Upper lobe of right lung (tissue), 1 donor: ENCODE measurements at regions not wholly inside any gene's neighbourhood (a gene's known extent, or its start where the extent isn't known, plus 50 kb on each side); places are given as distances from the start of the nearest gene placed in this dataset.

Experiments
- ATAC-seq: fragments of 200-7000 bp; cut with Tn5 transposase; one replicate; pipeline ENCODE4 v1.9.1; 2020; ENCODE audit warnings: mild to moderate bottlenecking, moderate library complexity
- DNase-seq: peaks from one replicate; pipeline ENCODE4 v3.0.0-alpha.2; 2020
- H3K27ac ChIP-seq: fragments of 200-600 bp; one replicate; pipeline ENCODE4 v1.8.0; 2022
- H3K27me3 ChIP-seq: fragments of 200-600 bp; one replicate; pipeline ENCODE4 v1.8.0; 2022; ENCODE audit warnings: mild to moderate bottlenecking
- H3K36me3 ChIP-seq: fragments of 200-600 bp; one replicate; pipeline ENCODE4 v1.8.0; 2022
- H3K4me1 ChIP-seq: fragments of 200-600 bp; one replicate; pipeline ENCODE4 v1.8.0; 2022
- H3K4me3 ChIP-seq: fragments of 200-600 bp; one replicate; pipeline ENCODE4 v1.8.0; 2022; ENCODE audit warnings: mild to moderate bottlenecking
- H3K9me3 ChIP-seq: fragments of 200-600 bp; one replicate; pipeline ENCODE4 v1.8.0; 2022
- intact Hi-C: fragments of 100-400 bp; cut with DNase I; formaldehyde crosslinking; loops from one replicate; pipeline ENCODE4 v1.11.0; 2022
- TF ChIP-seq, protein P1 (sequence below): fragments of 200-600 bp; IDR thresholded peaks from one replicate; pipeline ENCODE4 v1.8.0; 2022; ENCODE audit warnings: antibody characterized with exemption
- donor health status: DM: no; HTN: yes; CAD: no; lungs with severe emphysema.

DNA sequence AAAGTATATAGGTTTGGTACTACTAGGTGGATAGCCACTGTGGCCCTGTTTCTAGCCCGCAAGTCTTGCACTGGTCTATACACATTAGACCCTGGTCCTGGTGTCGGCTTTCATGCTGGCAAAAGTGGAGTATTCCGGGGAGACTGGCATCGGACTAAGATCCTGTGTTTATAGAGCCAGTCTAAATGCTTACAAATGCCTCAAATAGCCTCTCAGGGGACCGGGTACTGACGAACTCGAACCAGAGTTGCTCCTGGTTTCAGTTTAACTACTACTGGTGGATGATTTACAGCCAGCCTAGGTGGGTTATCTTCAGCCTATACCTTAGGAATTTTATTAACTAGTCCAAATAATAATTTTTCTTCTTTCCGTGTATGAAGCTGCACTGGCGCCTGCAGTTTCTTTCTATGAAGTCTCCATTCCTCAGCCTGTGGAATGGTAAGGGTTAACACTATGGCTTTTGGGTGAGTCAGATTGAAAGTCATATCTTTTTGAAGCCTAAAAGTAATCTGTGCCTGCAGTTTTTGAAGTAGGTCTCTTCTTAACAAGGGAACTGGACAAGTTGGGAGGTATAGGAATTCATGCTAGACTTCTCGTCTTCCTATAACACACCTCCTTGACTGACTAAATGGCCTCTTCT, 51.3 kb downstream of the OR10H4 start:
- Histone ChIP-seq H3K27me3 (no peaks in the 10 kb centered on the region), H3K36me3 (no peaks in the 10 kb centered on the region), H3K9me3 (no peaks in the 10 kb centered on the region), H3K4me3 (no peak overlapping the region), H3K4me1 (peaks cover 14% of the 10 kb centered on the region), H3K27ac (no peak overlapping the region)
- DNase-seq (no peak), ATAC-seq (no peak)
- TF ChIP-seq, protein P1, sequence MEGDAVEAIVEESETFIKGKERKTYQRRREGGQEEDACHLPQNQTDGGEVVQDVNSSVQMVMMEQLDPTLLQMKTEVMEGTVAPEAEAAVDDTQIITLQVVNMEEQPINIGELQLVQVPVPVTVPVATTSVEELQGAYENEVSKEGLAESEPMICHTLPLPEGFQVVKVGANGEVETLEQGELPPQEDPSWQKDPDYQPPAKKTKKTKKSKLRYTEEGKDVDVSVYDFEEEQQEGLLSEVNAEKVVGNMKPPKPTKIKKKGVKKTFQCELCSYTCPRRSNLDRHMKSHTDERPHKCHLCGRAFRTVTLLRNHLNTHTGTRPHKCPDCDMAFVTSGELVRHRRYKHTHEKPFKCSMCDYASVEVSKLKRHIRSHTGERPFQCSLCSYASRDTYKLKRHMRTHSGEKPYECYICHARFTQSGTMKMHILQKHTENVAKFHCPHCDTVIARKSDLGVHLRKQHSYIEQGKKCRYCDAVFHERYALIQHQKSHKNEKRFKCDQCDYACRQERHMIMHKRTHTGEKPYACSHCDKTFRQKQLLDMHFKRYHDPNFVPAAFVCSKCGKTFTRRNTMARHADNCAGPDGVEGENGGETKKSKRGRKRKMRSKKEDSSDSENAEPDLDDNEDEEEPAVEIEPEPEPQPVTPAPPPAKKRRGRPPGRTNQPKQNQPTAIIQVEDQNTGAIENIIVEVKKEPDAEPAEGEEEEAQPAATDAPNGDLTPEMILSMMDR = no peak
- intact Hi-C loops = no loop called here

GRCh38 chr19:16001481-16002312, 52.9 kb downstream of the OR10H4 start:
- Histone ChIP-seq H3K36me3 (no peaks in the 10 kb centered on the region), H3K4me1 (peaks cover 14% of the 10 kb centered on the region), H3K9me3 (no peaks in the 10 kb centered on the region), H3K27ac (peak overlapping the region; percentile 0), H3K27me3 (no peaks in the 10 kb centered on the region), H3K4me3 (peak overlapping the region; percentile 32)
- intact Hi-C loops = no loop called here
- peak; percentile 71 for ATAC-seq
- TF ChIP-seq, protein P1 = no peak
- DNase-seq = no peak

DNA sequence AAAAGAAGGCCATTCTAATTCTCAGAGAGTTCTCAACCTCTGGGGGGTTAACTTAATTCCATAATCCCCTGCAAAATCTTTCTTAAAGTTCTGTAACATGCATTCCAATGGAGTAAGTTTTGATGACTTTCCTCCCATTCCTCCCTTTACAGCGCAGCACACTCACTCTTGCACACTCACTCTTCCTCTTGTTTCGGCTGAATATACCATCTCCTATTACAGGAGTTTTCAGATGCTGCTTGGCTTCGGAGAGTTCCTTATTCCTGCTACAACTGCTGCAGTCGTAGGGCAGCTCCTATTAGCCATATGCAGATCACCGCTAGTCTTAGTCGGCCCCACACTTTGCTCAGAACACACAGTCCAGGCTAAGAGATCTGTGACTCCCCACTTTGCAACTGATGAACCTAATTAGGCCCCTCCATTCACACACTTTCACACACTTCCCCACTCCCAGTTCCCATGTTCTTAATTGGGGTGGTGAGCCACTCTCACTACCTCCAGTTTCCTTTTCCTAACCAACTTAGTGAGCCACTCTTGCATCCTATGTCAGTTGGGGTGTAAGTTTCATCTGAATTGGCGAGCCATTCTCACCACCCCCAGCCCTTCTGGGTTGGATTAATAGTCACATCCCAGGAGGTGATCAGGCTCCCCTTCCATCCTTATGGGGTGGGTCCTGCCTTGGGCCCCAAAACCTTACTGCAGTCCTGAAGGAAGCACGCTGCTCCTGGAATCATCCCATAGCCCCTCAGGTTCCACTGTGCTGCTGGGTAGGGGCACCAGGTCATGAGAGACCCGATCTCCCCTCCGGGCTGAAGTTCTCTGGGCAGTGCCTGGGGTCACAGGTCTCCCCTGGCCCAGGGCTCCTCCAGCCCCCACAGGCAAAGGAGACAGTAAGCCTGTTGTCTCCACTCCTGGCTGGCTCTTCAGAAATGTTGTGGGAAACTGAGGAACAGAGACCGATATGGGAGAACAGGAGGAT, 53.9 kb downstream of the OR10H4 start:
- Histone ChIP-seq H3K36me3 (no peaks in the 10 kb centered on the region), H3K27me3 (no peaks in the 10 kb centered on the region), H3K4me1 (peaks cover 14% of the 10 kb centered on the region), H3K9me3 (no peaks in the 10 kb centered on the region), H3K27ac (peak overlapping the region; percentile 0), H3K4me3 (peak overlapping the region; percentile 32)
- TF ChIP-seq, protein P1 = no peak
- intact Hi-C loops = no loop called here
- DNase-seq (no peak), ATAC-seq (peak; percentile 28)

GRCh38 chr19:16003391-16003790, 54.6 kb downstream of the OR10H4 start:
- intact Hi-C loops = no loop called here
- Histone ChIP-seq H3K27me3 (no peaks in the 10 kb centered on the region), H3K4me3 (no peak overlapping the region), H3K36me3 (no peaks in the 10 kb centered on the region), H3K27ac (no peak overlapping the region), H3K4me1 (peaks cover 14% of the 10 kb centered on the region), H3K9me3 (no peaks in the 10 kb centered on the region)
- TF ChIP-seq, protein P1 = no peak
- ATAC-seq (no peak), DNase-seq (no peak)

- DNase-seq (no peak), ATAC-seq (no peak)
- TF ChIP-seq, protein P1 = no peak
- Histone ChIP-seq H3K36me3 (no peaks in the 10 kb centered on the region), H3K27me3 (no peaks in the 10 kb centered on the region), H3K4me1 (peaks cover 14% of the 10 kb centered on the region), H3K27ac (no peak overlapping the region), H3K4me3 (no peak overlapping the region), H3K9me3 (no peaks in the 10 kb centered on the region)
- intact Hi-C loops = no loop called here
Observed at GRCh38 chr19:16005925-16006324, 57.1 kb downstream of the OR10H4 start.
